SK-N-SH treated with all-trans-retinoic acid at 6 μM for 48 hours (cell line): ENCODE measurements at regions not wholly inside any gene's neighbourhood (a gene's known extent, or its start where the extent isn't known, plus 50 kb on each side); places are given as distances from the start of the nearest gene placed in this dataset.

Experiments
- ARNTL ChIP-seq: fragments of 450-650 bp; formaldehyde crosslinking; IDR thresholded peaks from 2 replicates; pipeline ENCODE4 v1.5.0; 2020; ENCODE audit warnings: low read depth, mild to moderate bottlenecking, moderate library complexity, borderline replicate concordance
- BACH2 ChIP-seq: fragments of 250-450 bp; sonication (Bioruptor Pico); IDR thresholded peaks from 2 replicates; pipeline ENCODE4 v1.9.0; 2021; ENCODE audit warnings: mild to moderate bottlenecking, borderline replicate concordance
- GLIS3 ChIP-seq: fragments of 250-450 bp; sonication (Bioruptor Pico); IDR thresholded peaks from 2 replicates; pipeline ENCODE4 v1.5.0; 2020; ENCODE audit warnings: mild to moderate bottlenecking, moderate library complexity
- PPARA ChIP-seq: fragments of 250-450 bp; sonication (Bioruptor Pico); IDR thresholded peaks from 2 replicates; pipeline ENCODE4 v1.5.0; 2020; ENCODE audit warnings: mild to moderate bottlenecking, borderline replicate concordance
- RARB ChIP-seq: fragments of 250-450 bp; sonication (Bioruptor Pico); IDR thresholded peaks from 2 replicates; pipeline ENCODE4 v1.8.0; 2021; ENCODE audit warnings: mild to moderate bottlenecking, moderate library complexity
- SNAI2 ChIP-seq: fragments of 250-450 bp; sonication (Bioruptor Pico); IDR thresholded peaks from 2 replicates; pipeline ENCODE4 v1.5.0; 2020; ENCODE audit warnings: mild to moderate bottlenecking, moderate library complexity
- TCF4 ChIP-seq: fragments of 250-450 bp; sonication (Bioruptor Pico); IDR thresholded peaks from 2 replicates; pipeline ENCODE4 v1.8.0; 2021; ENCODE audit warnings: mild to moderate bottlenecking, moderate library complexity, borderline replicate concordance
- TOX ChIP-seq: fragments of 250-450 bp; sonication (Bioruptor Pico); IDR thresholded peaks from 2 replicates; pipeline ENCODE4 v1.8.0; 2021; ENCODE audit warnings: mild to moderate bottlenecking, moderate library complexity, borderline replicate concordance
- ZFP3 ChIP-seq: fragments of 250-450 bp; sonication (Bioruptor Pico); IDR thresholded peaks from 2 replicates; pipeline ENCODE4 v1.5.0; 2020; ENCODE audit warnings: mild to moderate bottlenecking, moderate library complexity
- ZFP30 ChIP-seq: fragments of 450-650 bp; formaldehyde crosslinking; IDR thresholded peaks from 2 replicates; pipeline ENCODE4 v1.5.0; 2022; ENCODE audit warnings: mild to moderate bottlenecking, moderate library complexity
- ZNF565 ChIP-seq: fragments of 450-650 bp; formaldehyde crosslinking; conservative IDR thresholded peaks from 2 replicates; pipeline ENCODE4 v1.5.0; 2020; ENCODE audit warnings: low read depth, mild to moderate bottlenecking, moderate library complexity
- TF ChIP-seq, protein P1 (sequence below): fragments of 250-450 bp; sonication (Bioruptor Pico); IDR thresholded peaks from 2 replicates; pipeline ENCODE4 v1.5.1; 2021; ENCODE audit warnings: mild to moderate bottlenecking, moderate library complexity

GRCh38 chr15:38163658-38164057 lies 89.0 kb upstream of the SPRED1 start:
- TF ChIP-seq GLIS3 (CRISPR knock-in tag) (no peak), ARNTL (CRISPR knock-in tag) (no peak), ZNF565 (CRISPR knock-in tag) (no peak), ZFP30 (CRISPR knock-in tag) (no peak), TOX (CRISPR knock-in tag) (no peak), PPARA (no peak), ZFP3 (CRISPR knock-in tag) (no peak), TCF4 (CRISPR knock-in tag) (no peak), BACH2 (CRISPR knock-in tag) (no peak), SNAI2 (no peak), RARB (no peak)
- TF ChIP-seq, protein P1, sequence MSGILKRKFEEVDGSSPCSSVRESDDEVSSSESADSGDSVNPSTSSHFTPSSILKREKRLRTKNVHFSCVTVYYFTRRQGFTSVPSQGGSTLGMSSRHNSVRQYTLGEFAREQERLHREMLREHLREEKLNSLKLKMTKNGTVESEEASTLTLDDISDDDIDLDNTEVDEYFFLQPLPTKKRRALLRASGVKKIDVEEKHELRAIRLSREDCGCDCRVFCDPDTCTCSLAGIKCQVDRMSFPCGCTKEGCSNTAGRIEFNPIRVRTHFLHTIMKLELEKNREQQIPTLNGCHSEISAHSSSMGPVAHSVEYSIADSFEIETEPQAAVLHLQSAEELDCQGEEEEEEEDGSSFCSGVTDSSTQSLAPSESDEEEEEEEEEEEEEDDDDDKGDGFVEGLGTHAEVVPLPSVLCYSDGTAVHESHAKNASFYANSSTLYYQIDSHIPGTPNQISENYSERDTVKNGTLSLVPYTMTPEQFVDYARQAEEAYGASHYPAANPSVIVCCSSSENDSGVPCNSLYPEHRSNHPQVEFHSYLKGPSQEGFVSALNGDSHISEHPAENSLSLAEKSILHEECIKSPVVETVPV (CRISPR knock-in tag): no peak
